ENCODE measurements at regions not wholly inside any gene's neighbourhood (a gene's known extent, or its start where the extent isn't known, plus 50 kb on each side); places are given as distances from the start of the nearest gene placed in this dataset.
"Not testable (repeated sequence)": the region's sequence is repeated elsewhere in the genome, so short reads cannot be mapped to it uniquely, and the experiment has no call there.

- DNase-seq (ENCODE audit: low read depth in 2 of 2) = no peak
These were observed 228.6 kb downstream of the ZNF621 start for GRCh38 chr3:40753291-40753770.

- DNase-seq (ENCODE audit: low read depth in 2 of 2) = no peak
These were observed 229.2 kb downstream of the ZNF621 start for GRCh38 chr3:40753951-40754350.

GRCh38 chr3:40754994-40755393, 230.2 kb downstream of the ZNF621 start:
- DNase-seq (ENCODE audit: low read depth in 2 of 2) = no peak

- DNase-seq (ENCODE audit: low read depth in 2 of 2) = no peak
These were observed 231.7 kb downstream of the ZNF621 start for GRCh38 chr3:40756500-40756899.

GRCh38 chr3:40762771-40763170, 238.0 kb downstream of the ZNF621 start:
- DNase-seq (ENCODE audit: low read depth in 2 of 2) = not testable (repeated sequence)

- DNase-seq (ENCODE audit: low read depth in 2 of 2) = no peak
These were observed 239.0 kb downstream of the ZNF621 start for GRCh38 chr3:40763807-40764206.

- DNase-seq (ENCODE audit: low read depth in 2 of 2) = no peak
These were observed 240.0 kb downstream of the ZNF621 start for GRCh38 chr3:40764747-40765146.

- DNase-seq (ENCODE audit: low read depth in 2 of 2) = no peak
These were observed 241.1 kb downstream of the ZNF621 start for GRCh38 chr3:40765884-40766283.

GRCh38 chr3:40766396-40766795, 241.6 kb downstream of the ZNF621 start:
- DNase-seq (ENCODE audit: low read depth in 2 of 2) = no peak

- no peak for DNase-seq (ENCODE audit: low read depth in 2 of 2)
These were observed 243.3 kb downstream of the ZNF621 start for GRCh38 chr3:40768046-40768445.

- DNase-seq (ENCODE audit: low read depth in 2 of 2) = no peak
These were observed 243.8 kb downstream of the ZNF621 start for GRCh38 chr3:40768536-40768935.

- no peak for DNase-seq (ENCODE audit: low read depth in 2 of 2)
These were observed 245.3 kb downstream of the ZNF621 start for GRCh38 chr3:40770061-40770460.

GRCh38 chr3:40771112-40771511, 246.4 kb downstream of the ZNF621 start:
- DNase-seq (ENCODE audit: low read depth in 2 of 2) = no peak

- DNase-seq (ENCODE audit: low read depth in 2 of 2) = no peak
These were observed 254.3 kb downstream of the ZNF621 start for GRCh38 chr3:40779039-40779438.

- DNase-seq (ENCODE audit: low read depth in 2 of 2) = no peak
These were observed 255.6 kb downstream of the ZNF621 start for GRCh38 chr3:40780291-40780924.

- DNase-seq (ENCODE audit: low read depth in 2 of 2) = no peak
These were observed 256.2 kb downstream of the ZNF621 start for GRCh38 chr3:40780925-40781406.

GRCh38 chr3:40782111-40782721, 257.5 kb downstream of the ZNF621 start:
- no peak for DNase-seq (ENCODE audit: low read depth in 2 of 2)

- no peak for DNase-seq (ENCODE audit: low read depth in 2 of 2)
These were observed 266.0 kb downstream of the ZNF621 start for GRCh38 chr3:40790746-40791145.

- DNase-seq (ENCODE audit: low read depth in 2 of 2) = no peak
These were observed 269.0 kb downstream of the ZNF621 start for GRCh38 chr3:40793730-40794129.

- no peak for DNase-seq (ENCODE audit: low read depth in 2 of 2)
These were observed 275.6 kb downstream of the ZNF621 start for GRCh38 chr3:40800343-40800742.

- DNase-seq (ENCODE audit: low read depth in 2 of 2) = no peak
These were observed 276.6 kb downstream of the ZNF621 start for GRCh38 chr3:40801284-40801741.

- no peak for DNase-seq (ENCODE audit: low read depth in 2 of 2)
These were observed 278.6 kb downstream of the ZNF621 start for GRCh38 chr3:40803311-40803710.

- no peak for DNase-seq (ENCODE audit: low read depth in 2 of 2)
These were observed 280.7 kb downstream of the ZNF621 start for GRCh38 chr3:40805456-40805855.
